ENCODE measurements at regions not wholly inside any gene's neighbourhood (a gene's known extent, or its start where the extent isn't known, plus 50 kb on each side); places are given as distances from the start of the nearest gene placed in this dataset.

DNA sequence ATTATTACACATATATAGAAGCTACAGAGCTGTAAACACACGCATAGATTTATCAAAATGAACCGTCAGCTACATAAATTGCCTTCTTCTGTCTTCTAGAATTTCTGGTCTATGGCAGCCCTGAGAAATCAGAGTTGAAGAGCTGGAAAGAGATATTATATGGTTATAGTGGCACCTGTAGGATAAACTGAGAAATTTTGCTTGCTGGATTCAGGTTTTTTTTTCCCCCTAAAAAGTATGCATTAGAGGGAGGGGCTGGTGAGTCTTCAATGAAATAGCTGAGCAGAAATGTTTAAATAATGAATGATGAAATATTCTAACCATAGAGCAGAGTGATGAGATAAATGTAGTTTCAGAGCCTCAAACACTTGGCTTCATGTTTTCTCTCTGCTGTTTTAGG lies 78.0 kb upstream of the DYNC1I1 start:
- Histone ChIP-seq H3K56ac (ENCODE audit: extremely low read depth, insufficient read depth, low read length) (no peak overlapping the region), H3K14ac (replicated peaks; ENCODE audit: low read depth, low read length) (no peak overlapping the region), H3K23ac (ENCODE audit: low read depth, low read length) (no peak overlapping the region), H3K4me1 (ENCODE audit: control insufficient read depth, insufficient read depth, low read length) (no peaks in the 10 kb centered on the region), H3K27ac (ENCODE audit: insufficient read depth, low read length) (no peak overlapping the region), H3K27me3 (ENCODE audit: control insufficient read depth, insufficient read depth, low read length) (no peaks in the 10 kb centered on the region), H3K9ac (ENCODE audit: low read depth, low read length) (no peak overlapping the region), H2BK20ac (ENCODE audit: low read depth, low read length) (no peak overlapping the region), H2AK5ac (ENCODE audit: low read depth, low read length) (no peak overlapping the region), H4K91ac (ENCODE audit: insufficient read depth, low read depth, low read length) (no peak overlapping the region), H2BK15ac (ENCODE audit: low read depth, low read length) (no peak overlapping the region), H3K9me3 (ENCODE audit: control insufficient read depth, insufficient read depth, low read length) (no peaks in the 10 kb centered on the region), H2AFZ (replicated peaks; ENCODE audit: low read length, poor library complexity) (no peak overlapping the region), H4K5ac (ENCODE audit: low read depth, low read length) (no peak overlapping the region), H2BK5ac (ENCODE audit: low read depth, low read length, poor library complexity, severe bottlenecking) (no peak overlapping the region), H3K9me1 (ENCODE audit: insufficient read depth, low read length) (no peaks in the 10 kb centered on the region), H3K4me2 (ENCODE audit: low read depth, low read length) (no peak overlapping the region), H4K20me1 (ENCODE audit: insufficient read depth, low read length) (no peaks in the 10 kb centered on the region), H2AK9ac (replicated peaks; ENCODE audit: low read depth, low read length, poor library complexity) (no peak overlapping the region), H3K18ac (ENCODE audit: low read depth, low read length) (no peak overlapping the region), H3K4ac (ENCODE audit: low read depth, low read length) (no peak overlapping the region), H3K36me3 (ENCODE audit: control insufficient read depth, insufficient read depth, low read length) (no peaks in the 10 kb centered on the region), H2BK120ac (ENCODE audit: low read depth, low read length) (no peak overlapping the region), H3K79me1 (ENCODE audit: low read depth in 1 of 2, low read length in 2 of 2) (no peaks in the 10 kb centered on the region), H4K8ac (ENCODE audit: low read depth in 2 of 2, low read length in 2 of 2) (no peak overlapping the region), H3K4me3 (ENCODE audit: insufficient read depth, low read depth, low read length) (no peak overlapping the region)
- POLR2A ChIA-PET (ENCODE audit: unreplicated experiment): no interaction called here
- in situ Hi-C loops (cut with MboI; ENCODE audit: low sequenced_read_pairs) (loop anchor here (10.0 kb wide), 1 partner anchor 180 kb away; no protein-coding TSS in a partner anchor), dilution Hi-C loops (cut with HindIII; ENCODE audit: low sequenced_read_pairs, unreplicated experiment) (loop anchor here (25.0 kb wide), 1 partner anchor 182 kb away; no protein-coding TSS in a partner anchor), intact Hi-C loops (cut with micrococcal nuclease) (no loop called here)
- DNase-seq (no peak), ATAC-seq (ENCODE audit: low read depth) (no peak)
- no CpG with 5 or more reads among the region's 2 CpGs for WGBS, 2 experiments (ENCODE audit: extremely low coverage in 2 of 2, insufficient read length in 1 of 2)
- BruUV-seq (replicated peaks): no TSS peak
- CTCF ChIA-PET: interaction anchor here (0.5 to 1.2 kb wide), 4 partner anchors 8 to 1245 kb away, joined by 4 to 6 read pairs (median 6); no protein-coding TSS in a partner anchor
- TF ChIP-seq RAD21 (IDR thresholded peaks at IDR 0.05; ENCODE audit: low read length): no peak
- TF ChIP-seq RFX5 (IDR thresholded peaks at IDR 0.05; ENCODE audit: low read depth, low read length): no peak
- no peak for TF ChIP-seq SMC3 (IDR thresholded peaks at IDR 0.05; ENCODE audit: low read depth, low read length)
- no peak for TF ChIP-seq MXI1 (IDR thresholded peaks at IDR 0.05; ENCODE audit: borderline replicate concordance, low read depth, low read length)
- no peak for TF ChIP-seq RCOR1 (IDR thresholded peaks at IDR 0.05; ENCODE audit: insufficient replicate concordance, low read length)
- TF ChIP-seq NFE2L2 (IDR thresholded peaks at IDR 0.05; ENCODE audit: low read depth, low read length): no peak
- TF ChIP-seq ELK1 (IDR thresholded peaks at IDR 0.05; ENCODE audit: borderline replicate concordance, low read depth, low read length): no peak
- no peak for TF ChIP-seq BHLHE40 (IDR thresholded peaks at IDR 0.05; ENCODE audit: low read depth, low read length)
- TF ChIP-seq, protein P1, sequence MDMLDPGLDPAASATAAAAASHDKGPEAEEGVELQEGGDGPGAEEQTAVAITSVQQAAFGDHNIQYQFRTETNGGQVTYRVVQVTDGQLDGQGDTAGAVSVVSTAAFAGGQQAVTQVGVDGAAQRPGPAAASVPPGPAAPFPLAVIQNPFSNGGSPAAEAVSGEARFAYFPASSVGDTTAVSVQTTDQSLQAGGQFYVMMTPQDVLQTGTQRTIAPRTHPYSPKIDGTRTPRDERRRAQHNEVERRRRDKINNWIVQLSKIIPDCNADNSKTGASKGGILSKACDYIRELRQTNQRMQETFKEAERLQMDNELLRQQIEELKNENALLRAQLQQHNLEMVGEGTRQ (IDR thresholded peaks at IDR 0.05; ENCODE audit: low read depth, low read length): no peak
- no peak for TF ChIP-seq MAFK (IDR thresholded peaks at IDR 0.05; ENCODE audit: low read depth, low read length)
- TF ChIP-seq, protein P2, sequence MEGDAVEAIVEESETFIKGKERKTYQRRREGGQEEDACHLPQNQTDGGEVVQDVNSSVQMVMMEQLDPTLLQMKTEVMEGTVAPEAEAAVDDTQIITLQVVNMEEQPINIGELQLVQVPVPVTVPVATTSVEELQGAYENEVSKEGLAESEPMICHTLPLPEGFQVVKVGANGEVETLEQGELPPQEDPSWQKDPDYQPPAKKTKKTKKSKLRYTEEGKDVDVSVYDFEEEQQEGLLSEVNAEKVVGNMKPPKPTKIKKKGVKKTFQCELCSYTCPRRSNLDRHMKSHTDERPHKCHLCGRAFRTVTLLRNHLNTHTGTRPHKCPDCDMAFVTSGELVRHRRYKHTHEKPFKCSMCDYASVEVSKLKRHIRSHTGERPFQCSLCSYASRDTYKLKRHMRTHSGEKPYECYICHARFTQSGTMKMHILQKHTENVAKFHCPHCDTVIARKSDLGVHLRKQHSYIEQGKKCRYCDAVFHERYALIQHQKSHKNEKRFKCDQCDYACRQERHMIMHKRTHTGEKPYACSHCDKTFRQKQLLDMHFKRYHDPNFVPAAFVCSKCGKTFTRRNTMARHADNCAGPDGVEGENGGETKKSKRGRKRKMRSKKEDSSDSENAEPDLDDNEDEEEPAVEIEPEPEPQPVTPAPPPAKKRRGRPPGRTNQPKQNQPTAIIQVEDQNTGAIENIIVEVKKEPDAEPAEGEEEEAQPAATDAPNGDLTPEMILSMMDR (conservative IDR thresholded peaks at IDR 0.05; ENCODE audit: low read depth, low read length): no peak
